H1 (cell line): ENCODE measurements at regions not wholly inside any gene's neighbourhood (a gene's known extent, or its start where the extent isn't known, plus 50 kb on each side); places are given as distances from the start of the nearest gene placed in this dataset.

Experiments
- CTCF ChIA-PET: fragments of 300-600 bp; sonication (Branson Sonifier 250); formaldehyde crosslinking; loops from one replicate; lab custom pipeline; 2021; ENCODE audit not compliant: partially characterized antibody; lab: Charles Lee
- POLR2A ChIA-PET: fragments of 300-600 bp; sonication (Branson Sonifier 250); formaldehyde crosslinking; loops from one replicate; lab custom pipeline; 2021; ENCODE audit warnings: inconsistent platforms; ENCODE audit not compliant: partially characterized antibody; lab: Charles Lee
- DNase-seq, 2 experiments: peaks; one replicate each; pipeline versions ENCODE4 v3.0.0 to v3.0.0-alpha.2; 2010 to 2022; ENCODE audit warnings: low spot score in 2 of 2, low read depth in 1 of 2, mixed read lengths in 1 of 2
- FAIRE-seq: peaks from 2 replicates; lab custom pipeline; 2011; peaks lifted over from hg19 to GRCh38; lab: Jason Lieb, UNC
- H2AFZ ChIP-seq: 2 replicates; pipeline ENCODE4 v1.8.1; 2012; ENCODE audit warnings: low read length, inconsistent platforms
- H2AK5ac ChIP-seq: 2 replicates; pipeline ENCODE4 v1.6.1; 2013; ENCODE audit warnings: low read depth, low read length
- H2BK120ac ChIP-seq: replicated peaks from 2 replicates; pipeline ENCODE3; 2013; ENCODE audit warnings: low read depth, low read length, inconsistent platforms
- H2BK12ac ChIP-seq: 2 replicates; pipeline ENCODE4 v1.6.1; 2013; ENCODE audit warnings: low read depth, low read length
- H2BK15ac ChIP-seq: 2 replicates; pipeline ENCODE4 v1.6.1; 2013; ENCODE audit warnings: low read length
- H2BK20ac ChIP-seq: 2 replicates; pipeline ENCODE4 v1.6.1; 2013; ENCODE audit warnings: low read length
- H2BK5ac ChIP-seq: 2 replicates; pipeline ENCODE4 v1.6.1; 2013; ENCODE audit warnings: low read depth, low read length
- H3K14ac ChIP-seq: 2 replicates; pipeline ENCODE4 v1.6.1; 2013; ENCODE audit warnings: inconsistent platforms; ENCODE audit not compliant: insufficient read length
- H3K18ac ChIP-seq: 2 replicates; pipeline ENCODE4 v1.6.1; 2013; ENCODE audit warnings: low read length; ENCODE audit errors: extremely low read depth
- H3K23ac ChIP-seq: 2 replicates; pipeline ENCODE4 v1.6.1; 2013; ENCODE audit warnings: inconsistent platforms; ENCODE audit not compliant: insufficient read length
- H3K23me2 ChIP-seq: 2 replicates; pipeline ENCODE4 v1.6.1; 2013; ENCODE audit warnings: low read depth, low read length
- H3K27ac ChIP-seq: 2 replicates; pipeline ENCODE4 v1.6.1; 2011; ENCODE audit warnings: low read depth, low read length, inconsistent platforms
- H3K27me3 ChIP-seq, 4 experiments: replicated peaks in 1 of 4; 1 replicate in 1 of 4; 2 replicates in 3 of 4; pipeline versions ENCODE4 v1.6.1 to v1.8.1; 2011 to 2013; ENCODE audit warnings: low read length in 3 of 4, mild to moderate bottlenecking in 3 of 4, inconsistent platforms in 2 of 4, mixed read lengths in 2 of 4, moderate library complexity in 1 of 4; ENCODE audit not compliant: control insufficient read depth in 3 of 4, insufficient read depth in 3 of 4; ENCODE audit errors: extremely low read depth in 1 of 4
- H3K36me3 ChIP-seq, 4 experiments: 2 replicates each; pipeline versions ENCODE4 v1.6.1 to v1.8.1; 2011 to 2013; ENCODE audit warnings: mild to moderate bottlenecking in 4 of 4, low read length in 3 of 4, moderate library complexity in 2 of 4, control low read depth in 1 of 4, inconsistent platforms in 1 of 4; ENCODE audit not compliant: insufficient read depth in 4 of 4, control insufficient read depth in 2 of 4
- H3K4ac ChIP-seq: replicated peaks from 2 replicates; pipeline ENCODE3; 2013; ENCODE audit warnings: low read length, low read depth, mixed read lengths, inconsistent platforms; ENCODE audit not compliant: insufficient read length
- H3K4me1 ChIP-seq, 4 experiments: replicated peaks in 1 of 4; 1 replicate in 1 of 4; 2 replicates in 3 of 4; pipeline versions ENCODE4 v1.6.1 to v1.8.1; 2011 to 2013; ENCODE audit warnings: low read length in 3 of 4, inconsistent platforms in 2 of 4, mixed read lengths in 1 of 4; ENCODE audit not compliant: insufficient read depth in 4 of 4, control insufficient read depth in 3 of 4
- H3K4me2 ChIP-seq, 2 experiments: 2 replicates each; pipeline versions ENCODE4 v1.6.1 to v1.8.1; 2011 to 2013; ENCODE audit warnings: low read depth in 2 of 2, low read length in 2 of 2, control low read depth in 1 of 2, inconsistent platforms in 1 of 2, mild to moderate bottlenecking in 1 of 2; ENCODE audit not compliant: insufficient read depth in 1 of 2
- H3K4me3 ChIP-seq, 4 experiments: fragments of 200-600, 300-600 bp in 1 of 4; sonication (generic), shearing (Covaris generic), sonication (Bioruptor Twin) in 1 of 4; 2 replicates each; pipeline versions ENCODE4 v1.5.1 to v1.8.1; 2011 to 2016; ENCODE audit warnings: low read length in 4 of 4, low read depth in 3 of 4, control low read depth in 2 of 4, inconsistent platforms in 2 of 4, mild to moderate bottlenecking in 2 of 4, mixed read lengths in 1 of 4, moderate library complexity in 1 of 4; ENCODE audit not compliant: insufficient read depth in 2 of 4; ENCODE audit errors: extremely low read depth in 1 of 4
- H3K56ac ChIP-seq: replicated peaks from 2 replicates; pipeline ENCODE3; 2013; ENCODE audit warnings: low read depth, mild to moderate bottlenecking, mixed read lengths, low read length, inconsistent platforms; ENCODE audit not compliant: insufficient read length
- H3K79me1 ChIP-seq: 2 replicates; pipeline ENCODE4 v1.6.1; 2013; ENCODE audit warnings: low read depth, low read length, control low read depth
- H3K79me2 ChIP-seq, 2 experiments: 2 replicates each; pipeline versions ENCODE4 v1.6.1 to v1.8.1; 2012 to 2013; ENCODE audit warnings: low read length in 2 of 2, mild to moderate bottlenecking in 2 of 2, inconsistent platforms in 1 of 2; ENCODE audit not compliant: insufficient read depth in 2 of 2, control insufficient read depth in 1 of 2
- H3K9ac ChIP-seq, 4 experiments: replicated peaks in 1 of 4; 1 replicate in 1 of 4; 2 replicates in 3 of 4; pipeline versions ENCODE4 v1.6.1 to v1.8.1; 2011 to 2013; ENCODE audit warnings: low read depth in 3 of 4, low read length in 3 of 4, control low read depth in 2 of 4, mild to moderate bottlenecking in 2 of 4, moderate library complexity in 2 of 4, inconsistent platforms in 1 of 4; ENCODE audit errors: extremely low read depth in 1 of 4
- H3K9me3 ChIP-seq, 2 experiments: 2 replicates each; pipeline versions ENCODE4 v1.6.1 to v1.8.1; 2012 to 2013; ENCODE audit warnings: mild to moderate bottlenecking in 2 of 2, moderate library complexity in 2 of 2, control low read depth in 1 of 2, inconsistent platforms in 1 of 2, low read depth in 1 of 2, low read length in 1 of 2, mixed read lengths in 1 of 2; ENCODE audit not compliant: insufficient read depth in 2 of 2
- H4K20me1 ChIP-seq, 2 experiments: replicated peaks in 1 of 2; 2 replicates each; pipeline versions ENCODE3 to v1.8.1; 2011 to 2013; ENCODE audit warnings: inconsistent platforms in 2 of 2, low read length in 2 of 2, mild to moderate bottlenecking in 1 of 2; ENCODE audit not compliant: insufficient read depth in 2 of 2, control insufficient read depth in 1 of 2
- H4K5ac ChIP-seq: 2 replicates; pipeline ENCODE4 v1.6.1; 2013; ENCODE audit warnings: low read length, low read depth, mixed read lengths, inconsistent platforms; ENCODE audit not compliant: insufficient read length
- H4K8ac ChIP-seq: 2 replicates; pipeline ENCODE4 v1.8.0; 2013; ENCODE audit warnings: mild to moderate bottlenecking, moderate library complexity, low read length, inconsistent platforms; ENCODE audit not compliant: insufficient read depth; ENCODE audit errors: extremely low read depth
- H4K91ac ChIP-seq: replicated peaks from 2 replicates; pipeline ENCODE3; 2013; ENCODE audit warnings: low read length, mixed read lengths, inconsistent platforms; ENCODE audit not compliant: insufficient read length
- ASH2L ChIP-seq: fragments of 200-600, 300-600 bp; sonication (generic); IDR thresholded peaks from one replicate; pipeline ENCODE4 v1.7.1; 2017; ENCODE audit warnings: low read length
- CTBP2 ChIP-seq: IDR thresholded peaks from 2 replicates; pipeline ENCODE4 v1.7.0; 2011; ENCODE audit warnings: borderline replicate concordance, mild to moderate bottlenecking, moderate library complexity, mixed read lengths, low read length; ENCODE audit not compliant: insufficient read depth, insufficient read length
- EGR1 ChIP-seq: IDR thresholded peaks from 2 replicates; pipeline ENCODE4 v1.6.1; 2011; ENCODE audit warnings: low read depth, low read length, borderline replicate concordance
- EP300 ChIP-seq, 2 experiments: IDR thresholded peaks; 1 replicate in 1 of 2; 2 replicates in 1 of 2; pipeline ENCODE4 v1.6.1; 2011 to 2012; ENCODE audit warnings: low read depth in 2 of 2, low read length in 2 of 2, mild to moderate bottlenecking in 2 of 2, borderline replicate concordance in 1 of 2, inconsistent platforms in 1 of 2, moderate library complexity in 1 of 2
- EZH2 ChIP-seq: fragments of 200-600 bp; sonication (generic); IDR thresholded peaks from 2 replicates; pipeline ENCODE4 v1.7.1; 2012; ENCODE audit warnings: low read depth, mild to moderate bottlenecking, moderate library complexity, low read length, inconsistent platforms; ENCODE audit not compliant: severe bottlenecking
- GTF2F1 ChIP-seq: IDR thresholded peaks from 2 replicates; pipeline ENCODE4 v1.6.1; 2012; ENCODE audit warnings: low read depth, low read length, improper control_type of control experiment, borderline replicate concordance
- JUN ChIP-seq: IDR thresholded peaks from 2 replicates; pipeline ENCODE4 v1.6.1; 2011; ENCODE audit warnings: low read depth, mild to moderate bottlenecking, improper control_type of control experiment, low read length
- KDM1A ChIP-seq: fragments of 200-600, 300-600 bp; sonication (generic); IDR thresholded peaks from 2 replicates; pipeline ENCODE4 v1.7.1; 2016; ENCODE audit warnings: mild to moderate bottlenecking, low read length, borderline replicate concordance
- RFX5 ChIP-seq: IDR thresholded peaks from 2 replicates; pipeline ENCODE4 v1.6.1; 2011; ENCODE audit warnings: low read depth, low read length, improper control_type of control experiment, borderline replicate concordance
- RXRA ChIP-seq: IDR thresholded peaks from 2 replicates; pipeline ENCODE4 v1.6.1; 2011; ENCODE audit warnings: low read depth, mild to moderate bottlenecking, low read length, moderate library complexity; ENCODE audit not compliant: insufficient read depth
- SRF ChIP-seq: IDR thresholded peaks from 2 replicates; pipeline ENCODE4 v1.6.1; 2011; ENCODE audit warnings: mild to moderate bottlenecking, low read depth, low read length, moderate library complexity
- TEAD4 ChIP-seq: IDR thresholded peaks from 2 replicates; pipeline ENCODE4 v1.6.1; 2012; ENCODE audit warnings: low read depth, low read length, inconsistent platforms, mixed read lengths
- WGBS, 2 experiments: shearing (Covaris generic) in 1 of 2; methylation state at CpG; one replicate each; pipeline versions ENCODE4 v1.1.6 to v1.1.7; 2013 to 2015; ENCODE audit warnings: low lambda C conversion rate in 2 of 2, mixed read lengths in 2 of 2, inconsistent platforms in 1 of 2, low coverage in 1 of 2, missing lambda C conversion rate in 1 of 2; ENCODE audit not compliant: insufficient replicate concordance in 2 of 2, insufficient coverage in 1 of 2, insufficient read length in 1 of 2; ENCODE audit errors: extremely low coverage in 1 of 2, missing lambda C conversion rate in 1 of 2; 5-methylcytosine and 5-hydroxymethylcytosine counted together
- TF ChIP-seq, protein P1 (sequence below): IDR thresholded peaks from 2 replicates; pipeline ENCODE4 v1.6.1; 2012; ENCODE audit warnings: low read length, inconsistent platforms

DNA sequence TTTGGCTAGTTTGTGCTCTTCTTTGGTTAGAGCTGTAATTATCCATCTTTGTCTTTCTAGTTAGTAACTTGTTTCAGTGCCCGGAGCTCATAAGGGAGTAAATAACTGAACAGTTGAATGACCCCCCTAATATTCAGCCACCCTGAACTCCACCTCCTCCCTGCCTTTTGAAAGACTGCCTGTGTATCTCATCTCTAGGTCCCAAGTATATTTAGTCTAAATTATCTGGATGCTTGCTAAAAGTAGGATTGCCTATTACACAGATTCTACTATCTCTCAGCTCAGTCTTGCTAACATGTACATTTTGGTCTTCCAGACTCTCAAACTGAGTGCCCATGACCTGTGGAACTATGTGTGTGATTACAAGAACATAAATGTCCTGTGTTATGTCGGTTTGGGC is 145.9 kb downstream of the GJA1 start:
- no peak for FAIRE-seq
- H2AFZ ChIP-seq = no peak overlapping the region
- POLR2A ChIA-PET = no interaction called here
- TF ChIP-seq GTF2F1 (no peak), KDM1A (no peak), CTBP2 (no peak), TEAD4 (no peak), RFX5 (no peak), SRF (no peak), ASH2L (no peak), JUN (no peak), EP300 (IDR thresholded peaks at IDR 0.05; ENCODE audit: borderline replicate concordance in 1 of 2, low read depth in 2 of 2, low read length in 2 of 2) (no peak), EGR1 (no peak), RXRA (no peak), EZH2 (no peak)
- TF ChIP-seq, protein P1, sequence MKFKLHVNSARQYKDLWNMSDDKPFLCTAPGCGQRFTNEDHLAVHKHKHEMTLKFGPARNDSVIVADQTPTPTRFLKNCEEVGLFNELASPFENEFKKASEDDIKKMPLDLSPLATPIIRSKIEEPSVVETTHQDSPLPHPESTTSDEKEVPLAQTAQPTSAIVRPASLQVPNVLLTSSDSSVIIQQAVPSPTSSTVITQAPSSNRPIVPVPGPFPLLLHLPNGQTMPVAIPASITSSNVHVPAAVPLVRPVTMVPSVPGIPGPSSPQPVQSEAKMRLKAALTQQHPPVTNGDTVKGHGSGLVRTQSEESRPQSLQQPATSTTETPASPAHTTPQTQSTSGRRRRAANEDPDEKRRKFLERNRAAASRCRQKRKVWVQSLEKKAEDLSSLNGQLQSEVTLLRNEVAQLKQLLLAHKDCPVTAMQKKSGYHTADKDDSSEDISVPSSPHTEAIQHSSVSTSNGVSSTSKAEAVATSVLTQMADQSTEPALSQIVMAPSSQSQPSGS = no peak

More for the DNA sequence above, 145.9 kb downstream of the GJA1 start:
- Histone ChIP-seq H3K79me1 (no peaks in the 10 kb centered on the region), H2BK15ac (no peak overlapping the region), H2AK5ac (no peak overlapping the region), H3K56ac (no peak overlapping the region), H3K14ac (no peak overlapping the region), H4K20me1 (no peaks in the 10 kb centered on the region), H3K4me2 (no peak overlapping the region), H3K27ac (no peak overlapping the region), H3K4me3 (no peak overlapping the region), H3K4me1 (no peaks in the 10 kb centered on the region; a peak in 1 of 7 replicates), H3K23ac (no peak overlapping the region), H4K5ac (no peak overlapping the region), H2BK5ac (no peak overlapping the region), H3K27me3 (no peaks in the 10 kb centered on the region), H3K18ac (no peak overlapping the region), H3K9ac (no peak overlapping the region), H3K36me3 (no peaks in the 10 kb centered on the region), H3K79me2 (no peaks in the 10 kb centered on the region), H2BK120ac (no peak overlapping the region), H3K9me3 (no peaks in the 10 kb centered on the region), H3K23me2 (no peaks in the 10 kb centered on the region), H2BK20ac (no peak overlapping the region), H3K4ac (no peak overlapping the region), H4K91ac (no peak overlapping the region), H4K8ac (no peak overlapping the region), H2BK12ac (no peak overlapping the region)
- WGBS, 2 experiments = 82% methylated on average over 2 of the region's 2 CpGs; no CpG with 5 or more reads in 1 of the 2 experiments
- CTCF ChIA-PET = no interaction called here
- no peak for DNase-seq
